Right lobe of liver (tissue), 6 donors: ENCODE measurements at regions not wholly inside any gene's neighbourhood (a gene's known extent, or its start where the extent isn't known, plus 50 kb on each side); places are given as distances from the start of the nearest gene placed in this dataset.

Experiments used
- ATAC-seq, 4 donors: fragments of 200-7000 bp; cut with Tn5 transposase; one replicate each; pipeline ENCODE4 v1.9.1; 2020; ENCODE audit warnings: mild to moderate bottlenecking in 4 of 4, moderate library complexity in 4 of 4
- DNase-seq, 3 donors: peaks; one replicate each; pipeline ENCODE4 v3.0.0-alpha.2; 2020
- H3K27ac ChIP-seq, 3 donors: fragments of 200-600 bp; one replicate each; pipeline ENCODE4 v1.8.0; 2022
- H3K27me3 ChIP-seq, 2 donors: fragments of 200-600 bp; one replicate each; pipeline ENCODE4 v1.8.0; 2022
- H3K36me3 ChIP-seq, 4 donors: fragments of 200-600 bp; sonication (generic) in 1 of 4; one replicate each; pipeline versions ENCODE4 v1.5.1 to v1.8.0; 2017 to 2022; ENCODE audit warnings: control low read depth in 1 of 4
- H3K4me1 ChIP-seq, 4 donors: fragments of 200-600 bp; sonication (generic) in 1 of 4; one replicate each; pipeline versions ENCODE4 v1.5.1 to v1.8.0; 2017 to 2022; ENCODE audit warnings: control low read depth in 1 of 4
- H3K4me3 ChIP-seq, 3 donors: fragments of 200-600 bp; one replicate each; pipeline ENCODE4 v1.8.0; 2022
- H3K9me3 ChIP-seq, 4 donors: fragments of 200-600 bp; sonication (generic) in 1 of 4; one replicate each; pipeline versions ENCODE4 v1.5.1 to v1.8.0; 2017 to 2022; ENCODE audit warnings: control low read depth in 1 of 4
- POLR2A ChIP-seq: fragments of 450-650 bp; IDR thresholded peaks from one replicate; pipeline ENCODE4 v1.6.1; 2017; ENCODE audit warnings: antibody characterized with exemption, mild to moderate bottlenecking
- WGBS: methylation state at CpG from one replicate; pipeline ENCODE4 v1.1.6; 2018; ENCODE audit warnings: low coverage, low lambda C conversion rate; ENCODE audit not compliant: insufficient coverage; ENCODE audit errors: missing lambda C conversion rate; 5-methylcytosine and 5-hydroxymethylcytosine counted together
- intact Hi-C, 2 donors: fragments of 100-400 bp; cut with DNase I; formaldehyde crosslinking; loops; one replicate each; pipeline versions ENCODE4 v1.11.2 to v1.14.1; 2022
- TF ChIP-seq, protein P1 (sequence below), 4 donors: fragments of 200-600 bp in 3 of 4; fragments of 450-650 bp in 1 of 4; IDR thresholded peaks; one replicate each; pipeline versions ENCODE4 v1.5.1 to v1.8.0; 2016 to 2022; ENCODE audit warnings: antibody characterized with exemption in 4 of 4, mild to moderate bottlenecking in 2 of 4
- donor health status: DM: no; HTN: yes; CAD: no.
- donor health status: DM: no; HTN: no; CAD: no.
- donor health status: DM: no; HTN: no; CAD: no.
- donor health status: DM: no; HTN: yes; CAD: no.
- donor health status: DM: no; HTN: yes; CAD: no.

DNA sequence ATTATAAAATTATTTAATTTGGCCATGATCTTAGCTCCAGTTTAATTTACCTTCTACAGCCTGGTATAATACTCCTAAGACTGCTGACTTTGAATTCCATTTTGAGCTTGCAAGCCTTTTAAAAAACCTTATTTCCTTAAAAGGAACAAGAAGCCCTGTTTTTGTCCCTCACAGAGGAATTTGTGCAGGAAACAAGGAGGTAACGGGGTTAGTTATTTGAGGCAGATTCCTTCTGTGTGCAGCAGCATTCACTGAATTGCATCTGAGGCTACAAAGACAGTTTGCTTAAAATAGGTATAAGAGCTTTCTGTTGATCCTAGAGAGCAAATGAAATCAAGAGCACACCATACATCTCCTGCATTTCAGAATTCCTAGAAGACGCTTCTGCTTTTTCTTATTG lies 403.3 kb upstream of the PRICKLE1 start:
- Histone ChIP-seq H3K9me3 (no peaks in the 10 kb centered on the region), H3K4me1 (no peaks in the 10 kb centered on the region), H3K27ac (no peak overlapping the region), H3K4me3 (no peak overlapping the region), H3K36me3 (no peaks in the 10 kb centered on the region), H3K27me3 (no peaks in the 10 kb centered on the region)
- ATAC-seq (no peak), DNase-seq (no peak)
- TF ChIP-seq POLR2A, result no peak
- TF ChIP-seq, protein P1, sequence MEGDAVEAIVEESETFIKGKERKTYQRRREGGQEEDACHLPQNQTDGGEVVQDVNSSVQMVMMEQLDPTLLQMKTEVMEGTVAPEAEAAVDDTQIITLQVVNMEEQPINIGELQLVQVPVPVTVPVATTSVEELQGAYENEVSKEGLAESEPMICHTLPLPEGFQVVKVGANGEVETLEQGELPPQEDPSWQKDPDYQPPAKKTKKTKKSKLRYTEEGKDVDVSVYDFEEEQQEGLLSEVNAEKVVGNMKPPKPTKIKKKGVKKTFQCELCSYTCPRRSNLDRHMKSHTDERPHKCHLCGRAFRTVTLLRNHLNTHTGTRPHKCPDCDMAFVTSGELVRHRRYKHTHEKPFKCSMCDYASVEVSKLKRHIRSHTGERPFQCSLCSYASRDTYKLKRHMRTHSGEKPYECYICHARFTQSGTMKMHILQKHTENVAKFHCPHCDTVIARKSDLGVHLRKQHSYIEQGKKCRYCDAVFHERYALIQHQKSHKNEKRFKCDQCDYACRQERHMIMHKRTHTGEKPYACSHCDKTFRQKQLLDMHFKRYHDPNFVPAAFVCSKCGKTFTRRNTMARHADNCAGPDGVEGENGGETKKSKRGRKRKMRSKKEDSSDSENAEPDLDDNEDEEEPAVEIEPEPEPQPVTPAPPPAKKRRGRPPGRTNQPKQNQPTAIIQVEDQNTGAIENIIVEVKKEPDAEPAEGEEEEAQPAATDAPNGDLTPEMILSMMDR (IDR thresholded peaks at IDR 0.05), result no peak
- intact Hi-C loops, result no loop called here
- WGBS, result 45% methylated on average over 2 of the region's 2 CpGs

DNA sequence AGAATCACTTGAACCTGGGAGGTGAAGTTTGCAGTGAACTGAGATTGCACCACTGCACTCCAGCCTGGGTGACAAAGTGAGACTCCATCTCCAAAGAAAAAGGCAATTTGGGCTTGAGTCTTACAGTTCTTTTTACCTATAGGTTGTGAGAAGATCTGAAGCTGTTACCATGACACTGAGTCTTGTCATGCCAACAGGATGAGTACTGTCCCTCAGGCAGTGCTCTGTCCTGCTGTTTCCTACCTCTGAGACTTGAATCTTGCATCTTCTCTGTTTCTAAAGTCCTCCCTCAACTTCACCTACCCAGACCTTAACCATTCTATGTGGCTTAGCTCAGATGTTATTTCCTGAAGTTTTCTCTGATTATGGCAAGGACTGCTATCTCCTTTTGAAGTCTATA lies 400.8 kb upstream of the PRICKLE1 start:
- DNase-seq, result no peak
- intact Hi-C loops, result no loop called here
- no peak overlapping the region for H3K27ac ChIP-seq
- no peak for TF ChIP-seq POLR2A
- TF ChIP-seq, protein P1 (IDR thresholded peaks at IDR 0.05), result no peak
- no peaks in the 10 kb centered on the region for H3K27me3 ChIP-seq
- no peak overlapping the region for H3K4me3 ChIP-seq
- H3K4me1 ChIP-seq, result no peaks in the 10 kb centered on the region
- H3K36me3 ChIP-seq, result no peaks in the 10 kb centered on the region
- ATAC-seq, result no peak
- no peaks in the 10 kb centered on the region for H3K9me3 ChIP-seq

DNA sequence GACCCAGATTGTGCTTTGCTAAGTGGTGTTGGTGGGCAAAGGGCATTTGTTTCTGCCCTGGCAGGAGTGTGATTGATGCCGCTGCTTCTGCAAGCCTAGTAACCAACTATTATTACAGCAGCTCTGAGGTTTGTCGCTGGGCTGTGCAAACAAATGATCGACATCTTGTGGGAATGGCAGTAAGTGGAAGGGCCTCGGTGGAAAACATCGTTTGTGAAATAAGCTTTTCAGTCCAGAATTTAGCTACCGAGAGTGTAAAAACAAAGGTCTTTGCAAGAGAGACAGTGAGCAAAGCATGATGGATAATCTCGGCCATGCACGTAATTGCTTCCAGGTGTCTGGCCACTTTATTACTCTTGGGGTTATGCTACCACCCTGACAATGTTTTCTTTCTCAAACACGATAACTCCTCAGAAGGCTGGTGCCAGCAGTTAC lies 397.7 kb upstream of the PRICKLE1 start:
- no peak overlapping the region for H3K27ac ChIP-seq
- H3K36me3 ChIP-seq, result no peaks in the 10 kb centered on the region
- H3K27me3 ChIP-seq, result no peaks in the 10 kb centered on the region
- no peaks in the 10 kb centered on the region for H3K9me3 ChIP-seq
- no peaks in the 10 kb centered on the region for H3K4me1 ChIP-seq
- intact Hi-C loops, result no loop called here
- DNase-seq (no peak), ATAC-seq (no peak)
- 55% methylated on average over 9 of the region's 9 CpGs for WGBS
- no peak overlapping the region for H3K4me3 ChIP-seq
- no peak for TF ChIP-seq POLR2A
- TF ChIP-seq, protein P1 (IDR thresholded peaks at IDR 0.05), result no peak

DNA sequence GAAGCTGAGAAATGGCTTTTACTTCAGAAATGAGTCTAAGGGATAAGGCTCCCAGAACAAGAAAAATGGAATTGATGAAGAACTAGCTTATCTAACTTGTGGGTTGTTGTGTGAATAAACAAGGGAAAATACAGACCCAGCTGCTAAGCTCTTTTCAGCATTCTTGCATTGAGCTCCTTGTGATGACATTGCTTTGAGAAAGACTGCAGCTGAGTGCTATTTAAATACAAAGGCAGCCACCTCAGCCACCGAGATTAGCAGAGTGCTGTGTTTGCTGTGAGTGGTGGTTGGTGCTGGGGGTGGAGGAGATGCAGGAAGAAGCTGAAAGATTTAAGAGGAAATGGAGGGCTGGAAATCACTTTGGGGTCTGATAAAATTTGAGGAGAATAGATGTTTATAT lies 396.0 kb upstream of the PRICKLE1 start:
- 14% methylated on average over 1 of the region's 1 CpG for WGBS
- no peaks in the 10 kb centered on the region for H3K27me3 ChIP-seq
- H3K36me3 ChIP-seq, result no peaks in the 10 kb centered on the region
- TF ChIP-seq, protein P1 (IDR thresholded peaks at IDR 0.05), result no peak
- no peak for TF ChIP-seq POLR2A
- ATAC-seq, result no peak
- intact Hi-C loops, result no loop called here
- DNase-seq, result no peak
- no peaks in the 10 kb centered on the region for H3K9me3 ChIP-seq
- H3K4me3 ChIP-seq, result no peak overlapping the region
- no peak overlapping the region for H3K27ac ChIP-seq
- no peaks in the 10 kb centered on the region for H3K4me1 ChIP-seq

DNA sequence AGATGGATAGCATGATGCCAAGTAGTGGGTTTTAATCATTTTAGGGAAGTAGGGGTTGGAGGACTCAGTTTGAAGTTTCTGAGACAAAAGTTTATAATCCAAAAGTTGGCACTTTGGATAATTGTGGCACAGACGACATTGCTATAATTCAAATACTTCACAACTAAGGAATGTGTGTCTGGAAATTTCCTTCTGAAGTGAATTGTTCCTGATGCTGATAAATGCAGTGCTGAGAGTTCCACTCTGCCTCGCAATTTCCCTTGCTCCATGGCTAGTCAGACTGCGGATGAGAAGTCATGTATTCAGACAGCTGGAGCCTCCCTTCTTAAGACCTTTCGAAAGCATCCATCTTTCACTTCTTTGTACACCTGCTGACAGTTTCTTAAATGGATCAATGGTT lies 393.3 kb upstream of the PRICKLE1 start:
- TF ChIP-seq, protein P1 (IDR thresholded peaks at IDR 0.05), result no peak
- no peak for TF ChIP-seq POLR2A
- 58% methylated on average over 4 of the region's 4 CpGs for WGBS
- no peaks in the 10 kb centered on the region for H3K27me3 ChIP-seq
- no peaks in the 10 kb centered on the region for H3K9me3 ChIP-seq
- H3K27ac ChIP-seq, result no peak overlapping the region
- no peaks in the 10 kb centered on the region for H3K36me3 ChIP-seq
- no peak for ATAC-seq
- intact Hi-C loops, result no loop called here
- H3K4me1 ChIP-seq, result no peaks in the 10 kb centered on the region
- no peak overlapping the region for H3K4me3 ChIP-seq
- DNase-seq, result no peak
